ENCODE measurements at regions not wholly inside any gene's neighbourhood (a gene's known extent, or its start where the extent isn't known, plus 50 kb on each side); places are given as distances from the start of the nearest gene placed in this dataset.

GRCh38 chr10:130878131-130878530, 433.4 kb downstream of the TCERG1L start:
- 57% methylated on average over 1 of the region's 1 CpG for WGBS (ENCODE audit: insufficient coverage, low coverage, low lambda C conversion rate, missing lambda C conversion rate)
- TF ChIP-seq POLR2A (IDR thresholded peaks at IDR 0.05): no peak
- TF ChIP-seq, protein P1, sequence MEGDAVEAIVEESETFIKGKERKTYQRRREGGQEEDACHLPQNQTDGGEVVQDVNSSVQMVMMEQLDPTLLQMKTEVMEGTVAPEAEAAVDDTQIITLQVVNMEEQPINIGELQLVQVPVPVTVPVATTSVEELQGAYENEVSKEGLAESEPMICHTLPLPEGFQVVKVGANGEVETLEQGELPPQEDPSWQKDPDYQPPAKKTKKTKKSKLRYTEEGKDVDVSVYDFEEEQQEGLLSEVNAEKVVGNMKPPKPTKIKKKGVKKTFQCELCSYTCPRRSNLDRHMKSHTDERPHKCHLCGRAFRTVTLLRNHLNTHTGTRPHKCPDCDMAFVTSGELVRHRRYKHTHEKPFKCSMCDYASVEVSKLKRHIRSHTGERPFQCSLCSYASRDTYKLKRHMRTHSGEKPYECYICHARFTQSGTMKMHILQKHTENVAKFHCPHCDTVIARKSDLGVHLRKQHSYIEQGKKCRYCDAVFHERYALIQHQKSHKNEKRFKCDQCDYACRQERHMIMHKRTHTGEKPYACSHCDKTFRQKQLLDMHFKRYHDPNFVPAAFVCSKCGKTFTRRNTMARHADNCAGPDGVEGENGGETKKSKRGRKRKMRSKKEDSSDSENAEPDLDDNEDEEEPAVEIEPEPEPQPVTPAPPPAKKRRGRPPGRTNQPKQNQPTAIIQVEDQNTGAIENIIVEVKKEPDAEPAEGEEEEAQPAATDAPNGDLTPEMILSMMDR (IDR thresholded peaks at IDR 0.05): no peak
- no peak for ATAC-seq

GRCh38 chr10:130882906-130883305, 428.6 kb downstream of the TCERG1L start:
- TF ChIP-seq, protein P1 (IDR thresholded peaks at IDR 0.05): no peak
- no peak for TF ChIP-seq POLR2A (IDR thresholded peaks at IDR 0.05)
- H3K27ac ChIP-seq: no peak overlapping the region
- H3K4me1 ChIP-seq: no peaks in the 10 kb centered on the region
- no peaks in the 10 kb centered on the region for H3K9me3 ChIP-seq
- no peak overlapping the region for H3K4me3 ChIP-seq
- no peaks in the 10 kb centered on the region for H3K27me3 ChIP-seq
- intact Hi-C loops (cut with DNase I): no loop called here
- WGBS (ENCODE audit: insufficient coverage, low coverage, low lambda C conversion rate, missing lambda C conversion rate): 52% methylated on average over 3 of the region's 3 CpGs
- no peak for ATAC-seq
- DNase-seq: no peak
- no peaks in the 10 kb centered on the region for H3K36me3 ChIP-seq

More at GRCh38 chr10:130878131-130878530, 433.4 kb downstream of the TCERG1L start:
- Histone ChIP-seq H3K4me1 (no peaks in the 10 kb centered on the region), H3K4me3 (no peak overlapping the region), H3K27ac (no peak overlapping the region), H3K36me3 (no peaks in the 10 kb centered on the region), H3K27me3 (no peaks in the 10 kb centered on the region), H3K9me3 (no peaks in the 10 kb centered on the region)
- no peak for DNase-seq
- intact Hi-C loops (cut with DNase I): no loop called here

DNA sequence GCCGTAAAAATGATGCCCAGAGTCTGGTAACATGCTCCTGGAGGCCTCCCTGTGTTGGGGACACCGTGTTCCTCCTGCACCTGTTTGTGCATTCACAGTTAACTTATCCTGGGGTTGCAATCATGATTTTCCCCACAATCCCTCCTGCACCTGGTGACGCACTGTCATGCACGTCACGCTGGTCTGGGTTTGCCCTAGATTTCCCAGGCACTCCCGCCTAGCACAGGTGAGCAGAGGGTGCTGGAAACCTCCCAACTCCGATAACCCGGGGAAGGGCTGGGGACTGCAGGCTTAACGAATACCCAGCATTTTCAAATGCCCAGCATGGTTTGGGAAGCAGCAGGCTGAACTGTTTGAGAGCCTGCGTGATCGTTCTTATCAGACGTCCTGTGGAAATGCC, 427.1 kb downstream of the TCERG1L start:
- H3K4me3 ChIP-seq: no peak overlapping the region
- no peaks in the 10 kb centered on the region for H3K4me1 ChIP-seq
- TF ChIP-seq POLR2A (IDR thresholded peaks at IDR 0.05): no peak
- TF ChIP-seq, protein P1 (IDR thresholded peaks at IDR 0.05): no peak
- intact Hi-C loops (cut with DNase I): no loop called here
- DNase-seq (no peak), ATAC-seq (no peak)
- no peaks in the 10 kb centered on the region for H3K27me3 ChIP-seq
- H3K9me3 ChIP-seq: no peaks in the 10 kb centered on the region
- WGBS (ENCODE audit: insufficient coverage, low coverage, low lambda C conversion rate, missing lambda C conversion rate): 40% methylated on average over 4 of the region's 12 CpGs
- no peaks in the 10 kb centered on the region for H3K36me3 ChIP-seq
- H3K27ac ChIP-seq: no peak overlapping the region

- DNase-seq (no peak), ATAC-seq (peak in 1 of 4 donors; percentile 15)
- intact Hi-C loops (cut with DNase I): no loop called here
- Histone ChIP-seq H3K9me3 (no peaks in the 10 kb centered on the region), H3K4me3 (no peak overlapping the region), H3K27me3 (no peaks in the 10 kb centered on the region), H3K36me3 (no peaks in the 10 kb centered on the region), H3K27ac (no peak overlapping the region), H3K4me1 (no peaks in the 10 kb centered on the region)
- 49% methylated on average over 12 of the region's 22 CpGs for WGBS (ENCODE audit: insufficient coverage, low coverage, low lambda C conversion rate, missing lambda C conversion rate)
- TF ChIP-seq, protein P1 (IDR thresholded peaks at IDR 0.05): no peak
- TF ChIP-seq POLR2A (IDR thresholded peaks at IDR 0.05): no peak
Observed at GRCh38 chr10:130885021-130885655, 426.4 kb downstream of the TCERG1L start.

All from right lobe of liver (tissue), 6 donors.